ENCODE measurements at regions not wholly inside any gene's neighbourhood (a gene's known extent, or its start where the extent isn't known, plus 50 kb on each side); places are given as distances from the start of the nearest gene placed in this dataset.

- TF ChIP-seq, protein P1, sequence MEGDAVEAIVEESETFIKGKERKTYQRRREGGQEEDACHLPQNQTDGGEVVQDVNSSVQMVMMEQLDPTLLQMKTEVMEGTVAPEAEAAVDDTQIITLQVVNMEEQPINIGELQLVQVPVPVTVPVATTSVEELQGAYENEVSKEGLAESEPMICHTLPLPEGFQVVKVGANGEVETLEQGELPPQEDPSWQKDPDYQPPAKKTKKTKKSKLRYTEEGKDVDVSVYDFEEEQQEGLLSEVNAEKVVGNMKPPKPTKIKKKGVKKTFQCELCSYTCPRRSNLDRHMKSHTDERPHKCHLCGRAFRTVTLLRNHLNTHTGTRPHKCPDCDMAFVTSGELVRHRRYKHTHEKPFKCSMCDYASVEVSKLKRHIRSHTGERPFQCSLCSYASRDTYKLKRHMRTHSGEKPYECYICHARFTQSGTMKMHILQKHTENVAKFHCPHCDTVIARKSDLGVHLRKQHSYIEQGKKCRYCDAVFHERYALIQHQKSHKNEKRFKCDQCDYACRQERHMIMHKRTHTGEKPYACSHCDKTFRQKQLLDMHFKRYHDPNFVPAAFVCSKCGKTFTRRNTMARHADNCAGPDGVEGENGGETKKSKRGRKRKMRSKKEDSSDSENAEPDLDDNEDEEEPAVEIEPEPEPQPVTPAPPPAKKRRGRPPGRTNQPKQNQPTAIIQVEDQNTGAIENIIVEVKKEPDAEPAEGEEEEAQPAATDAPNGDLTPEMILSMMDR (IDR thresholded peaks at IDR 0.05), result no peak
- 94 to 97% methylated on average over 8 of the region's 8 CpGs for WGBS, 2 donors
- FAIRE-seq, result no peak
- Histone ChIP-seq H3K4me1 (no peaks in the 10 kb centered on the region), H3K27me3 (no peaks in the 10 kb centered on the region), H3K36me3 (no peaks in the 10 kb centered on the region), H3K27ac (no peak overlapping the region), H3K9me3 (no peaks in the 10 kb centered on the region), H3K4me3 (no peak overlapping the region)
- DNase-seq, result no peak
- ATAC-seq, result no peak
- intact Hi-C loops (cut with DNase I), result no loop called here
Measured at GRCh38 chr2:8019934-8020333, 661.9 kb upstream of the ID2 start.

DNA sequence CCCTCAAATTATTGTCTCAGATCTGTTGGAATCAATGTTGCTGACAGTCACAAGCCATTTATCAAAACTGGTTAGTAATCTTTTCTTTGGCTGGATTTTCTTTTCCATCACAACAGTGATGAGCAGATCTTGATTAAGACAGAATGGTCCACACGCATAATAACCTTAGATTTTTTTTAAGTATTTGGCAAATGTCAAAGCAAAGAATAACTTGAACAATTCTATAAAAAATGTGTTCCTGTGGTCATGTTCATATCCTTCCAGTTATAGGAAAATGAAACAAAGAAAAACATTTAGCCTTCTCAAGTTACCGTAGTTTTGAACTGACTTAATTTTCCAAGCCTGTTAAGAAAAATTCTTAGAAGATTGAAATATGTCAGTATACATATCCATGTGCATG, 659.9 kb upstream of the ID2 start:
- ATAC-seq (no peak), FAIRE-seq (no peak), DNase-seq (no peak)
- Histone ChIP-seq H3K27ac (no peak overlapping the region), H3K4me1 (no peaks in the 10 kb centered on the region), H3K9me3 (no peaks in the 10 kb centered on the region), H3K36me3 (no peaks in the 10 kb centered on the region), H3K27me3 (no peaks in the 10 kb centered on the region), H3K4me3 (no peak overlapping the region)
- intact Hi-C loops (cut with DNase I), result no loop called here
- TF ChIP-seq, protein P1 (IDR thresholded peaks at IDR 0.05), result no peak
- 83 to 88% methylated on average over 2 of the region's 2 CpGs for WGBS, 2 donors

DNA sequence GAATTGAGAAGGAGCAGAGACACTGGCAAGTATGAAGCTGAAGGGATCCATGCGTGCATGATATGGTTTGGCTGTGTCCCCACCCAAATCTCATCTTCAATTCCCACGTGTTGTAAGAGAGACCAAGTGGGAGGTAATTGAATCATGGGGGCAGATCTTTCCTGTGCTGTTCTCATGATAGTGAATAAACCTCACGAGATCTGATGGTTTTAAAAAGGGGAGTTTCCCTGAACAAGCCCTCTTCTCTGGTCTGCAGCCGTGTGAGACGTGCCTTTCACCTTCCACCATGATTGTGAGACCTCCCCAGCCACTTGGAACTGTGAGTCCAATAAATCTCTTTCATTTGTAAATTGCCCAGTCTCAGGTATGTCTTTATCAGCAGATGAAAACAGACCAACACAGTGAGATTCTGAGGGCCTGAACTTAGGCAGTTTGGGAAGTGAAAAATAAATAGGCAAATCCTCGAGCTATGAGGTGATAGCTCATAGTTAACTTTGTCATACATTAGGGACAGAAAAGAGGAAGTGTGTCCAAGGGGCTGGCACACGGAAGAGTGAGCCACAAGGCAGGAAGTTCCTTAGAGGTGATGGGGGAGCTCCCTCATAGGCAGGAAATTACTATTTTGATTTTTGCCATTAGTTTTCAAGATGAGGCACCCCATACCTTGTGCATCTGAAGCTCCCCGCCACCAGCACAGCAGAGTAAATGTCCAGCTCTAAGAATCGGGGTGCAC, 658.8 kb upstream of the ID2 start:
- intact Hi-C loops (cut with DNase I), result no loop called here
- FAIRE-seq (no peak), DNase-seq (no peak), ATAC-seq (no peak)
- Histone ChIP-seq H3K9me3 (no peaks in the 10 kb centered on the region), H3K36me3 (no peaks in the 10 kb centered on the region), H3K27me3 (no peaks in the 10 kb centered on the region), H3K4me1 (no peaks in the 10 kb centered on the region), H3K27ac (no peak overlapping the region), H3K4me3 (no peak overlapping the region)
- 71 to 79% methylated on average over 9 of the region's 9 CpGs for WGBS, 2 donors
- TF ChIP-seq, protein P1 (IDR thresholded peaks at IDR 0.05), result no peak

DNA sequence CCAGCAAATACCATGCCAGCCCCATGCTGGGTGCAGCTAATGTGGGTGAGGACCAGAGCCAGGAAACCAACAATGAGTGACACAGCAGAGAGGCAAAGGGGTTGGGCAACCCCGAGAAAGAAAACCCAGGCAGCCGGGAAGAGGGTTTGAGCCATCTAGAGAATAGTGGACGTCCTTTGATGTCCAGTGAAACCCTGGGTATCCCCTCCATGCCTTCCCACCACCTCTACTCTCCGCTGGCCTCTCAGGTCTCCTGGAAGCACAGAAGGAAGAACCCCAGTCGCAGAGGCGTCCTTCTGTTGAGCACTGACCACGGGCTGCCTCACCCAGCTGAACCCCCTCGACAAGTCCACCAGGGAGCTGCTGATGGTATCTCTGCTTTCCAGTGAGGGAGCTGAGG, 657.4 kb upstream of the ID2 start:
- Histone ChIP-seq H3K27ac (no peak overlapping the region), H3K27me3 (no peaks in the 10 kb centered on the region), H3K9me3 (no peaks in the 10 kb centered on the region), H3K36me3 (no peaks in the 10 kb centered on the region), H3K4me1 (no peaks in the 10 kb centered on the region), H3K4me3 (no peak overlapping the region)
- ATAC-seq (no peak), FAIRE-seq (no peak), DNase-seq (no peak)
- TF ChIP-seq, protein P1 (IDR thresholded peaks at IDR 0.05), result no peak
- intact Hi-C loops (cut with DNase I), result no loop called here
- WGBS, 2 donors, result 81 to 93% methylated on average over 8 of the region's 8 CpGs

DNA sequence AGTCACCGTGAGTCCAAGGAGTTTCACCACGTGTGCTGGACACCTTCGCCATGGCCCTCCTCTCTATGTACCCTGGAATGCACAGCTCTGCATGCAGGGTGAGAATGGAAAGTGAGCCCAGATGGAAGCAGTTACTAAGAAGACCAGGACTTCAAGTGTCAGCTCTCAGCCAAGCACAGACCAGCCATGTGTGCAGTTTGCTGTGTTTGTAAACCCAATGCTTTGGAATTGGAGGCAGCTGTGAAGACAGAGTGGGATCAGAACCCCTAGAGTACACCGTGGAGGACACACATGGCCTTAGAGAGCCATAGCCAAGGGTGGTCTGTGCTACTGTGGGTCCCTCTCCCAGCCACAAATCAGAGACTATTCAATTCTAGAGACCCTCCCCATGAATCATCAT, 655.5 kb upstream of the ID2 start:
- Histone ChIP-seq H3K27me3 (no peaks in the 10 kb centered on the region), H3K9me3 (no peaks in the 10 kb centered on the region), H3K4me3 (no peak overlapping the region), H3K4me1 (no peaks in the 10 kb centered on the region), H3K36me3 (no peaks in the 10 kb centered on the region), H3K27ac (no peak overlapping the region)
- no peak for ATAC-seq
- DNase-seq, result no peak
- 82 to 90% methylated on average over 4 of the region's 4 CpGs for WGBS, 2 donors
- FAIRE-seq, result no peak
- intact Hi-C loops (cut with DNase I), result no loop called here
- TF ChIP-seq, protein P1 (IDR thresholded peaks at IDR 0.05), result no peak
